GM12878 (cell line): ENCODE measurements at regions not wholly inside any gene's neighbourhood (a gene's known extent, or its start where the extent isn't known, plus 50 kb on each side); places are given as distances from the start of the nearest gene placed in this dataset.

Source experiments
- ATAC-seq: fragments of 200-7000 bp; cut with Tn5 transposase; 3 replicates; pipeline ENCODE4 v1.9.1; 2020; ENCODE audit warnings: mild to moderate bottlenecking, moderate library complexity
- BruUV-seq: library from RNA; stranded (reverse); fragments of 400-500 nt; replicated peaks from 2 replicates; lab custom pipeline; 2021; lab: Mats Ljungman, UMichigan
- CTCF ChIA-PET: fragments of 300-600 bp; sonication (Branson Sonifier 250); formaldehyde crosslinking; extraction: SDS; loops from one replicate; lab custom pipeline; 2021; ENCODE audit warnings: inconsistent platforms; lab: Yijun Ruan, JAX
- POLR2A ChIA-PET: fragments of 350-600 bp; formaldehyde crosslinking; extraction: SDS; loops from one replicate; lab custom pipeline; 2021; ENCODE audit warnings: inconsistent platforms; lab: Charles Lee
- RAD21 ChIA-PET: fragments of 300-600 bp; sonication (Branson Sonifier 250); formaldehyde crosslinking; loops from one replicate; lab custom pipeline; 2023; ENCODE audit warnings: antibody characterized with exemption; ENCODE audit not compliant: unreplicated experiment; lab: Charles Lee
- SMC1A ChIA-PET: fragments of 300-600 bp; sonication (Branson Sonifier 250); formaldehyde crosslinking; loops from one replicate; lab custom pipeline; 2023; ENCODE audit not compliant: unreplicated experiment, uncharacterized antibody; lab: Charles Lee
- DNase-seq: peaks from one replicate; pipeline ENCODE4 v3.0.0-alpha.2; 2011; ENCODE audit warnings: low read depth, low spot score
- FAIRE-seq: peaks from 3 replicates; lab custom pipeline; 2011; peaks lifted over from hg19 to GRCh38; lab: Jason Lieb, UNC
- H2AFZ ChIP-seq: 2 replicates; pipeline ENCODE4 v1.6.0; 2011; ENCODE audit warnings: low read depth, low read length, control low read depth; ENCODE audit not compliant: control insufficient read depth
- H3K27ac ChIP-seq: 2 replicates; pipeline ENCODE4 v1.5.1; 2011; ENCODE audit warnings: control low read depth; ENCODE audit not compliant: control insufficient read depth, insufficient read depth
- H3K27me3 ChIP-seq, 2 experiments: replicated peaks in 1 of 2; 2 replicates each; pipeline versions ENCODE4 v1.6.0 to v1.6.1; 2011; ENCODE audit warnings: low read length in 1 of 2; ENCODE audit not compliant: control insufficient read depth in 2 of 2, insufficient read depth in 2 of 2
- H3K36me3 ChIP-seq, 2 experiments: 2 replicates each; pipeline ENCODE4 v1.5.1; 2011; ENCODE audit warnings: low read length in 1 of 2; ENCODE audit not compliant: control insufficient read depth in 2 of 2, insufficient read depth in 2 of 2
- H3K4me1 ChIP-seq: 2 replicates; pipeline ENCODE4 v1.6.1; 2011; ENCODE audit warnings: mild to moderate bottlenecking, low read length, moderate library complexity, mixed read lengths; ENCODE audit not compliant: control insufficient read depth, insufficient read depth
- H3K4me2 ChIP-seq: 2 replicates; pipeline ENCODE4 v1.6.0; 2011; ENCODE audit warnings: control low read depth; ENCODE audit not compliant: control insufficient read depth, insufficient read depth
- H3K4me3 ChIP-seq: fragments of 200-600 bp; sonication (generic); 2 replicates; pipeline ENCODE4 v1.5.1; 2016
- H3K79me2 ChIP-seq: 2 replicates; pipeline ENCODE4 v1.6.0; 2011; ENCODE audit warnings: low read length; ENCODE audit not compliant: control insufficient read depth, insufficient read depth
- H3K9ac ChIP-seq: 2 replicates; pipeline ENCODE4 v1.8.0; 2011; ENCODE audit warnings: low read length, control low read depth, mixed read lengths; ENCODE audit not compliant: control insufficient read depth, insufficient read depth
- H3K9me3 ChIP-seq: replicated peaks from 3 replicates; pipeline ENCODE4 v1.5.1; 2011; ENCODE audit warnings: mild to moderate bottlenecking, low read length; ENCODE audit not compliant: control insufficient read depth, insufficient read depth
- H4K20me1 ChIP-seq: 2 replicates; pipeline ENCODE4 v1.6.0; 2011; ENCODE audit not compliant: control insufficient read depth, insufficient read depth
- E2F8 ChIP-seq: fragments of 450-650 bp; IDR thresholded peaks from 2 replicates; pipeline ENCODE4 v1.6.1; 2018; ENCODE audit warnings: mild to moderate bottlenecking, low read depth, moderate library complexity; ENCODE audit not compliant: partially characterized antibody
- HDAC6 ChIP-seq: fragments of 200-600 bp; sonication (generic); IDR thresholded peaks from one replicate; pipeline ENCODE4 v1.8.0; 2017; ENCODE audit warnings: antibody characterized with exemption; ENCODE audit not compliant: unreplicated experiment
- IKZF1 ChIP-seq: fragments of 450-650 bp; conservative IDR thresholded peaks from 2 replicates; pipeline ENCODE4 v1.6.1; 2017; ENCODE audit warnings: antibody characterized with exemption, mild to moderate bottlenecking
- IKZF2 ChIP-seq, 2 experiments: fragments of 450-650 bp; IDR thresholded peaks; 2 replicates each; pipeline ENCODE4 v1.6.1; 2017; ENCODE audit warnings: mild to moderate bottlenecking in 2 of 2, moderate library complexity in 2 of 2
- JUND ChIP-seq: IDR thresholded peaks from 2 replicates; pipeline ENCODE4 v1.6.1; 2012; ENCODE audit warnings: low read depth, mild to moderate bottlenecking, low read length, improper control_type of control experiment, moderate library complexity
- PML ChIP-seq: IDR thresholded peaks from 2 replicates; pipeline ENCODE4 v1.6.1; 2012; ENCODE audit warnings: low read length, inconsistent platforms
- POLR2AphosphoS2 ChIP-seq: IDR thresholded peaks from 2 replicates; pipeline ENCODE4 v1.6.1; 2011; ENCODE audit warnings: low read depth, mild to moderate bottlenecking, low read length, improper control_type of control experiment, moderate library complexity
- RAD51 ChIP-seq: fragments of 450-650 bp; IDR thresholded peaks from 2 replicates; pipeline ENCODE4 v1.6.1; 2016; ENCODE audit warnings: moderate library complexity, mild to moderate bottlenecking, inconsistent platforms
- RB1 ChIP-seq: fragments of 450-650 bp; formaldehyde crosslinking; IDR thresholded peaks from 2 replicates; pipeline ENCODE4 v1.6.1; 2017; ENCODE audit warnings: mild to moderate bottlenecking, borderline replicate concordance
- RBBP5 ChIP-seq: fragments of 200-600 bp; sonication (generic); conservative IDR thresholded peaks from 2 replicates; pipeline ENCODE4 v1.6.1; 2016
- RFX5 ChIP-seq: IDR thresholded peaks from 2 replicates; pipeline ENCODE4 v1.6.1; 2011; ENCODE audit warnings: low read depth, low read length, improper control_type of control experiment
- TBL1XR1 ChIP-seq: IDR thresholded peaks from 2 replicates; pipeline ENCODE4 v1.6.1; 2012; ENCODE audit warnings: low read depth, low read length, improper control_type of control experiment
- YY1 ChIP-seq: IDR thresholded peaks from 2 replicates; pipeline ENCODE4 v1.6.1; 2011; ENCODE audit warnings: low read depth, mild to moderate bottlenecking, low read length
- WGBS: methylation state at CpG from one replicate; pipeline ENCODE4 v1.1.6; 2016; ENCODE audit warnings: low lambda C conversion rate; ENCODE audit not compliant: insufficient replicate concordance, insufficient coverage; ENCODE audit errors: missing lambda C conversion rate; 5-methylcytosine and 5-hydroxymethylcytosine counted together
- in situ Hi-C: fragments of 300-500 bp; cut with MboI; formaldehyde crosslinking; loops from 9 replicates; pipeline ENCODE4 v1.14.3; 2018; ENCODE audit warnings: mixed read lengths
- intact Hi-C: fragments of 100-400 bp; cut with micrococcal nuclease; formaldehyde crosslinking; loops from one replicate; pipeline ENCODE4 v1.14.2; 2022; ENCODE audit not compliant: unreplicated experiment

DNA sequence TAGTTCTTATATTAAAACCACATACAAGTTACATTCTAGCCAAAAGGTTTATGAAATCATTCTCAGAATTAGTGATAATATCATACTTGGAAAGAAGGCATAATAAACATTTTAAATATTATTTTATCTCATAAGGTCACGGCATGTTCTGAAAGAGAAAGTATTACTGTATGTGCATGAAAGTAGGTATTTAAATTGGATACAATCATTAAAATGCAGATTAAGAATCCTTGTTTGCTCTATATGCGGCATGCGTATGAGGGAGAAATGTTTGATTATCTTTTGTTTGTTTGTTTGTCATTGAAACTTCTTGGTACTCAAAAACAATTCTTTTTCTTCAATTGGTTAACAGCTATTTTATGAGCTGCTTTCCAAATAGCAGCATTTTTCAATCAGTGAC, 183.9 kb upstream of the TLL1 start:
- WGBS: 77% methylated on average over 3 of the region's 3 CpGs

GRCh38 chr4:165692082-165692481, 181.0 kb upstream of the TLL1 start:
- RAD21 ChIA-PET: no interaction called here
- ATAC-seq (no peak), FAIRE-seq (no peak), DNase-seq (no peak)
- SMC1A ChIA-PET: no interaction called here
- CTCF ChIA-PET: interaction anchor here (0.7 to 1.1 kb wide), 2 partner anchors 9 to 1060 kb away, joined by 3 to 4 read pairs; no protein-coding TSS in a partner anchor
- Histone ChIP-seq H2AFZ (no peak overlapping the region), H3K4me1 (no peaks in the 10 kb centered on the region), H3K27me3 (no peaks in the 10 kb centered on the region), H3K9ac (no peak overlapping the region), H3K4me3 (no peak overlapping the region), H3K27ac (no peak overlapping the region), H3K36me3 (no peaks in the 10 kb centered on the region), H3K9me3 (no peaks in the 10 kb centered on the region), H4K20me1 (no peaks in the 10 kb centered on the region), H3K79me2 (no peaks in the 10 kb centered on the region), H3K4me2 (no peak overlapping the region)
- intact Hi-C loops (no loop called here), in situ Hi-C loops (no loop called here)
- no TSS peak for BruUV-seq
- no peak for TF ChIP-seq TBL1XR1
- no peak for TF ChIP-seq E2F8
- TF ChIP-seq POLR2AphosphoS2: no peak
- 52% methylated on average over 3 of the region's 3 CpGs for WGBS
- POLR2A ChIA-PET: no interaction called here

More for the DNA sequence above, 183.9 kb upstream of the TLL1 start:
- Histone ChIP-seq H3K9me3 (no peaks in the 10 kb centered on the region), H3K4me2 (no peak overlapping the region), H3K4me3 (no peak overlapping the region), H3K36me3 (no peaks in the 10 kb centered on the region), H3K27ac (no peak overlapping the region), H4K20me1 (no peaks in the 10 kb centered on the region), H3K9ac (no peak overlapping the region), H3K27me3 (no peaks in the 10 kb centered on the region), H3K79me2 (no peaks in the 10 kb centered on the region), H3K4me1 (no peaks in the 10 kb centered on the region), H2AFZ (no peak overlapping the region)
- ChIA-PET CTCF (no interaction called here), SMC1A (no interaction called here), POLR2A (no interaction called here), RAD21 (no interaction called here)
- DNase-seq (no peak), FAIRE-seq (no peak), ATAC-seq (no peak)
- TF ChIP-seq JUND: no peak
- no peak for TF ChIP-seq RFX5
- TF ChIP-seq RAD51: no peak
- TF ChIP-seq RBBP5: no peak
- no peak for TF ChIP-seq RB1
- TF ChIP-seq HDAC6: no peak
- no peak for TF ChIP-seq IKZF1
- no peak for TF ChIP-seq YY1
- TF ChIP-seq IKZF2 (IDR thresholded peaks at IDR 0.05): no peak
- TF ChIP-seq PML: no peak
- no TSS peak for BruUV-seq
- in situ Hi-C loops: no loop called here
- intact Hi-C loops: no loop called here
